Karpas-422 (cell line): ENCODE measurements at regions not wholly inside any gene's neighbourhood (a gene's known extent, or its start where the extent isn't known, plus 50 kb on each side); places are given as distances from the start of the nearest gene placed in this dataset.

Source experiments
- DNase-seq: peaks from one replicate; pipeline ENCODE4 v3.0.0-alpha.2; 2015
- H2AFZ ChIP-seq: fragments of 200-600 bp; sonication (generic); 2 replicates; pipeline ENCODE4 v1.6.1; 2014; ENCODE audit warnings: antibody characterized with exemption, low read length, mixed read lengths
- H3K27ac ChIP-seq: fragments of 200-600 bp; sonication (generic); 2 replicates; pipeline ENCODE4 v1.5.1; 2014; ENCODE audit warnings: mild to moderate bottlenecking, low read length, moderate library complexity
- H3K27me3 ChIP-seq: fragments of 200-600 bp; sonication (generic); 2 replicates; pipeline ENCODE4 v1.6.1; 2014; ENCODE audit warnings: low read length, mixed read lengths
- H3K36me3 ChIP-seq: fragments of 200-600 bp; sonication (generic); 2 replicates; pipeline ENCODE4 v1.6.1; 2014; ENCODE audit warnings: low read length, mixed read lengths; ENCODE audit not compliant: insufficient read depth
- H3K4me1 ChIP-seq: fragments of 200-600 bp; sonication (generic); 2 replicates; pipeline ENCODE4 v1.6.1; 2014; ENCODE audit warnings: mild to moderate bottlenecking, low read length, mixed read lengths
- H3K4me2 ChIP-seq: fragments of 200-600 bp; sonication (generic); 2 replicates; pipeline ENCODE4 v1.6.1; 2014; ENCODE audit warnings: low read length, low read depth, mild to moderate bottlenecking; ENCODE audit not compliant: poor library complexity, severe bottlenecking
- H3K4me3 ChIP-seq: fragments of 200-600 bp; sonication (generic); 2 replicates; pipeline ENCODE4 v1.5.1; 2014; ENCODE audit warnings: mild to moderate bottlenecking, antibody characterized with exemption, low read length, mixed read lengths
- H3K79me2 ChIP-seq: fragments of 200-600 bp; sonication (generic); 2 replicates; pipeline ENCODE4 v1.6.1; 2014; ENCODE audit warnings: mild to moderate bottlenecking, low read length, mixed read lengths
- H3K9ac ChIP-seq: fragments of 200-600 bp; sonication (generic); 2 replicates; pipeline ENCODE4 v1.6.0; 2014; ENCODE audit warnings: low read length
- H3K9me2 ChIP-seq: fragments of 200-600 bp; sonication (generic), shearing (Covaris generic); replicated peaks from 2 replicates; pipeline ENCODE4 v1.6.0; 2014; ENCODE audit warnings: mild to moderate bottlenecking, low read length, moderate library complexity; ENCODE audit not compliant: insufficient read depth
- H3K9me3 ChIP-seq: fragments of 300-700, 200-600 bp; sonication (generic); 2 replicates; pipeline ENCODE4 v1.6.1; 2014; ENCODE audit warnings: low read length, mixed read lengths
- H4K20me1 ChIP-seq: fragments of 200-600 bp; sonication (generic); 2 replicates; pipeline ENCODE4 v1.6.1; 2014; ENCODE audit warnings: mild to moderate bottlenecking, antibody characterized with exemption, low read length, low read depth; ENCODE audit not compliant: insufficient read depth

DNA sequence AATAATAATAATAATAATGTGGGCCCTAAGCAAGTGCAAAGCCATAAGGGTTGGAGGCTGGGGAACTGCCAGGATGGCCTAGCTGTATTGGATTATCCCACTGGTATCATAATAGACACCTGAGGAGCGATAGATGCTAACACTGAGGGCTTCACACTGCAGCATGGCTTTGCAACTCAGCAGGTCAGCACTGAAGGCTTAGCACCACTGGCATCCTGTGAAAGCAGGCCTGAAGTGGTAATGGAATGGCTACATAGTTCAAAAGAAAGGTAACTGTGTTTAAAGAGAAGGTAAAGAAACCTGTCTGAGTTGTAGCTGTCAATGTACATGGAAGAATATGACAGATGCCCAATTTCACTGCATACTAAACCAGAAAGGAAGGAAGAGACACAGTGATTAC lies 359.0 kb downstream of the OSTF1 start:
- H3K9ac ChIP-seq: no peak overlapping the region
- H3K27me3 ChIP-seq: no peaks in the 10 kb centered on the region
- H4K20me1 ChIP-seq: no peaks in the 10 kb centered on the region
- no peak overlapping the region for H3K4me2 ChIP-seq
- DNase-seq: no peak
- no peak overlapping the region for H3K27ac ChIP-seq
- H3K4me3 ChIP-seq: no peak overlapping the region
- no peaks in the 10 kb centered on the region for H3K9me3 ChIP-seq
- no peaks in the 10 kb centered on the region for H3K36me3 ChIP-seq
- H2AFZ ChIP-seq: no peak overlapping the region
- H3K4me1 ChIP-seq: peaks cover 5% of the 10 kb centered on the region
- no peaks in the 10 kb centered on the region for H3K79me2 ChIP-seq
- H3K9me2 ChIP-seq: no peaks in the 10 kb centered on the region

DNA sequence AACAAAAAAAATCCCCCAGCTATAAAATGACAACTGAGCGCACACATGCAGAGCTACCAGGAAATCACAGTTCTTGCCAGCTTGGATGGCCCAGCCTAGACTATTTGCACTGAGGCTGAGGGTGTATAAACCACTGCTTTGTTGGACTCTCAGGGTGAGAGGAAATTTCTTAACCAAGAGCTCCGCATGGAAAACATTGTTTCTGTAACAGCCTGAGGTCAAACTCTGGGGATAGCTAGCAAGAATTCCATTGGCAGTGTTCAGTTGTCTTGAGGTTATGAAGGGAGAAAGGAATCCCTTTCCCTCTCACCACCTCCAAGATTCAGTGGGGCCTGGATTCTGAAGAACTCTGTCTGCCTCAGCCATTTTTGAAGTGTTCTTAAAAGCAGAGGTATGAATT lies 360.0 kb downstream of the OSTF1 start:
- Histone ChIP-seq H3K4me3 (no peak overlapping the region), H3K9ac (no peak overlapping the region), H3K79me2 (no peaks in the 10 kb centered on the region), H2AFZ (no peak overlapping the region), H4K20me1 (no peaks in the 10 kb centered on the region), H3K9me3 (no peaks in the 10 kb centered on the region), H3K4me2 (no peak overlapping the region), H3K27me3 (no peaks in the 10 kb centered on the region), H3K9me2 (no peaks in the 10 kb centered on the region), H3K27ac (no peak overlapping the region), H3K36me3 (no peaks in the 10 kb centered on the region), H3K4me1 (peaks cover 14% of the 10 kb centered on the region)
- DNase-seq: no peak

DNA sequence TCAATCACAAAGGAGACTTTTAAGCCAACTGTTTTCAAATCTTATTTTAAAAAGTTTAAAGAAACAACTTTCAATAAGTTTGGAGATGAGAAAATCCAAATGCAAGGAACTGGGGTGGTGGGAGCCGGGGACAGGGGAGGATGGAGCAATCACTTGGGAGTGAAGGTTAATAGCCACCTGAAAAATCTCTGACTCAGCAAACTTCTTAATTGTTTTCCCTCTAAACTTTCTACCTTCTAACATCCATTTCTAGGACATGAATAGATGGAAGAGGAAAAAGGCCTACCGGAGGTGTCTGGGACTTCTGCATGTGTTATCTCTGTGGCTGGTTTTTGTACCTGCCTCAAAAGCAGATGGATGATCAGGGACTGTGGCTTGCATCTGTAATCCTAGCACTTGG lies 360.6 kb downstream of the OSTF1 start:
- H3K4me1 ChIP-seq: peaks cover 14% of the 10 kb centered on the region
- H3K9ac ChIP-seq: no peak overlapping the region
- no peaks in the 10 kb centered on the region for H4K20me1 ChIP-seq
- H3K9me2 ChIP-seq: no peaks in the 10 kb centered on the region
- DNase-seq: no peak
- H3K27me3 ChIP-seq: no peaks in the 10 kb centered on the region
- no peaks in the 10 kb centered on the region for H3K36me3 ChIP-seq
- no peak overlapping the region for H3K4me2 ChIP-seq
- no peaks in the 10 kb centered on the region for H3K9me3 ChIP-seq
- H3K27ac ChIP-seq: no peak overlapping the region
- H2AFZ ChIP-seq: no peak overlapping the region
- no peak overlapping the region for H3K4me3 ChIP-seq
- H3K79me2 ChIP-seq: no peaks in the 10 kb centered on the region

DNA sequence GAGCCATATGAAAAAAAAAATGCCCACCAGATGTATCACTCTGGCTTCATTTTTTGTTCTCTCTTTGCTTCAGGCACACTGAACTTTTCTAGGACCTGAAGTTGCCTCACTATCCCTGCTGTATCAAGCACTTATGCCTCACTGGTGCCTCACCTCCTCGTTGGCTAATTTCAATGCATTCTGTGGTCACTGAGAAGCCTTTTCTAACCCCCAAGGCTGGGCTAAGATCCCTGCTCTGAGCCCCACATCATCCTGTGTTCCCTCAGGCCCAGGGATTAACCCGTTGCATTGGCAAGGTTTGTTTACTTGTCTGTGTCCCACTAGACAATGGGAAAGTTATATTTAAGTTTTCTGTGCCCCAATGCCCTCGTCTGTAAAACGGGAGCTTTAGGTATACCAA lies 362.7 kb downstream of the OSTF1 start:
- no peak overlapping the region for H3K27ac ChIP-seq
- H4K20me1 ChIP-seq: no peaks in the 10 kb centered on the region
- H3K27me3 ChIP-seq: no peaks in the 10 kb centered on the region
- no peak for DNase-seq
- H3K9ac ChIP-seq: no peak overlapping the region
- H3K36me3 ChIP-seq: no peaks in the 10 kb centered on the region
- H3K4me3 ChIP-seq: no peak overlapping the region
- no peak overlapping the region for H3K4me2 ChIP-seq
- H3K79me2 ChIP-seq: no peaks in the 10 kb centered on the region
- no peak overlapping the region for H2AFZ ChIP-seq
- no peaks in the 10 kb centered on the region for H3K9me2 ChIP-seq
- H3K4me1 ChIP-seq: peaks cover 26% of the 10 kb centered on the region
- H3K9me3 ChIP-seq: no peaks in the 10 kb centered on the region

DNA sequence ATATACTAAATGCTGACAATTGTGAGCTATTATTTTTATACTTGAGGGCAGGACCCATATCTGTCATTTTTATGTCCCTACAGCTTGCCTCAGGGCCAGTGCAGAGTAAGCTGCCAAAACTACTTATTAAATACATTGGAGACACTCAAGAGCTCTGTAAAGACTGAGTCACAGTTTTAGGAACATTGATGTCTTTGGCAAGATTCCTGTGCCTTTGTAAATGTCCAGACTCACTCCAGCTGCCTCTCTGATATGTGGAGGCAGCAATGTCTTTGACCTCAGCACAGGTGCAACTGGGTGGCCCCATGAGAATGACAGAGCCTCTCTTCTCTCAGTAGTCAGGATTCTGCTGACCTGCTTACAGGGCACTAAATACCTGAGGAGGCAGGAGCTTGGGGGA lies 363.2 kb downstream of the OSTF1 start:
- H2AFZ ChIP-seq: no peak overlapping the region
- H3K9me3 ChIP-seq: no peaks in the 10 kb centered on the region
- no peak overlapping the region for H3K27ac ChIP-seq
- H3K9ac ChIP-seq: no peak overlapping the region
- H3K36me3 ChIP-seq: no peaks in the 10 kb centered on the region
- DNase-seq: no peak
- no peaks in the 10 kb centered on the region for H3K27me3 ChIP-seq
- H4K20me1 ChIP-seq: no peaks in the 10 kb centered on the region
- no peaks in the 10 kb centered on the region for H3K79me2 ChIP-seq
- no peak overlapping the region for H3K4me3 ChIP-seq
- no peak overlapping the region for H3K4me2 ChIP-seq
- H3K9me2 ChIP-seq: no peaks in the 10 kb centered on the region
- H3K4me1 ChIP-seq: peaks cover 31% of the 10 kb centered on the region

DNA sequence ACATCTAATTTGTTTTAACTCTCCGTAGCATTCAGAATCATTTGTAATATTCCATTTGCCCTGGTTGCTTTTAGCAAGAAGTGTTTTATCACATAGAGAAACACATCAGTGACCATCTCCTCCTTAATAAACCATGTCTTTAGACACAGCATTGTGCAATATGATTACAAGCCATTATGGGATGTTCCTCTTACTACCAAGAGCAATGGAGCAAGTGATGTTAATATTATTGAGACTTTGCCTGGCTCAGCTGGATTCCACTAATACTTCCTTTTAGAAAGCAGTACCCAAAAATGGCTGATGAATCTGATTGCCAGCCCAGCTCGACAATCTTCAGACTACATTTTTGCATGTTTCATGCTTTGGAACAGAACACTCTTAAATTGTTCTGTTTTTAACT lies 364.2 kb downstream of the OSTF1 start:
- H3K9ac ChIP-seq: no peak overlapping the region
- no peaks in the 10 kb centered on the region for H4K20me1 ChIP-seq
- H3K27ac ChIP-seq: no peak overlapping the region
- peak; percentile 57 for DNase-seq
- no peaks in the 10 kb centered on the region for H3K79me2 ChIP-seq
- no peaks in the 10 kb centered on the region for H3K36me3 ChIP-seq
- no peaks in the 10 kb centered on the region for H3K9me2 ChIP-seq
- H3K27me3 ChIP-seq: no peaks in the 10 kb centered on the region
- H3K9me3 ChIP-seq: no peaks in the 10 kb centered on the region
- peaks cover 37% of the 10 kb centered on the region for H3K4me1 ChIP-seq
- H3K4me2 ChIP-seq: peak overlapping the region; percentile 7
- H2AFZ ChIP-seq: no peak overlapping the region
- H3K4me3 ChIP-seq: no peak overlapping the region

DNA sequence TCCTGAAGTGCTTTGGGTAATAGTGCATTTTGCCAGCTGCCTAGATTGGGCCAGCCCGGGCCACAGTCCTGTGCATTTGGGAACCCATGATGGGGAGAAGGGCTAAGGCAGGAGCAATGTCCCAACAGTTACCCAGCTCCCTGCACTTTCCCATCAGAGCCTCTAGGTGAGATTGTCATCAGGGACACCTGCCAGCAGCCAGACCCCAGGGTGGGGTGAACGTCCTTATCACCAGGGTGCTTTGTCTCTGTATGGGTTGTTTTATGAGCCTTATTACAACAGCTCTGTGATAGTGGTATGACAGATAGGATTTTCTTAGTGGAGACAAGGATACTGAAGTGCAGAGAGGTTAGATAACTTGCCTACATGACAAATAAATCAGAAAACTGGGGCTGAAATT lies 365.7 kb downstream of the OSTF1 start:
- H3K27ac ChIP-seq: no peak overlapping the region
- DNase-seq: no peak
- no peak overlapping the region for H3K9ac ChIP-seq

DNA sequence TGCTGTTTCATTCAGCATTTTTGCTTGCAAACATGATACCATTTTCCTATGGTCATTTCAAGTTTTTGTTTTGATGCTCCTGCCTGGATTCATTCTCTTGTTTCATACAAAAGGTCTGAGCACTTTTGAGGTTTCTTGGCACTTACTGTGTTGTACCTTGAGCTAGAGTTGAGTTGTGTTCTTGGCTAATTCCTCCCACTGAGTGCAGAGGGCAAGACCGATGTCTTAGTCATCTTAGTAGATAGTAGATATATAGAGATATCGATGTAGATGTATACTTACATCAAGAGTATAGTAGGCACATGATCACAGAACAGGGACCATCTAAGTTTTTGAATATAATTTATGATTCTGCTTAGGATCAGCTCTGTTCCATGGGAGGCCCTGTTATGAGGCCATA lies 366.6 kb downstream of the OSTF1 start:
- no peak for DNase-seq
- Histone ChIP-seq H3K36me3 (no peaks in the 10 kb centered on the region), H3K79me2 (no peaks in the 10 kb centered on the region), H3K27ac (no peak overlapping the region), H3K4me3 (no peak overlapping the region), H2AFZ (no peak overlapping the region), H3K9me3 (no peaks in the 10 kb centered on the region), H3K4me2 (peak overlapping the region; percentile 8), H4K20me1 (no peaks in the 10 kb centered on the region), H3K9ac (no peak overlapping the region), H3K4me1 (peaks cover 37% of the 10 kb centered on the region), H3K9me2 (no peaks in the 10 kb centered on the region), H3K27me3 (no peaks in the 10 kb centered on the region)

More for the DNA sequence above, 365.7 kb downstream of the OSTF1 start:
- H3K79me2 ChIP-seq: no peaks in the 10 kb centered on the region
- no peak overlapping the region for H3K4me2 ChIP-seq
- H3K9me2 ChIP-seq: no peaks in the 10 kb centered on the region
- H3K27me3 ChIP-seq: no peaks in the 10 kb centered on the region
- peaks cover 37% of the 10 kb centered on the region for H3K4me1 ChIP-seq
- no peak overlapping the region for H2AFZ ChIP-seq
- H3K9me3 ChIP-seq: no peaks in the 10 kb centered on the region
- H3K36me3 ChIP-seq: no peaks in the 10 kb centered on the region
- H4K20me1 ChIP-seq: no peaks in the 10 kb centered on the region
- H3K4me3 ChIP-seq: no peak overlapping the region

DNA sequence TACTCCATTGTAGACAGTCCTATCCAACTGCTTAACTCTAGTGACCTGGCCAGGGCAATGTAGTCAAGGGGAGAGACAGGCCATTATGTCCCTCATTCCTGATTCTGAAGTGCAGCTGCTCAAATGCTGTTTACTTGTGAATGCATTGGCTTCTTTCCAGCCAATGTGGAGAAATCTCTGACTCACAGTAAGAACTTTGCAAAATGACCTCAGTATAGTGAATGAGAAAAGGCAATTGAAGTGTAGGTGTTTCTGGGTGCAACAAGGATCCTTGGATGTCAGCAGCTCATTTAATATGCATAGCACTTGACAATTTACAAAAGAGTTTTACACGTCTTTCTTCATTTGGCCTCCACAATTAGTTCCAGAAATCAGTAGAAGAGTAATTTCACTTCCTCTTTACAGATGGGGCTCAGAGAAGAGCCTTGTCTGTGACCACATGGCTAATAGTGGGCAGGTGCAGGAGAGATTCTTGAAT lies 367.2 kb downstream of the OSTF1 start:
- H3K4me2 ChIP-seq: peak overlapping the region; percentile 14
- no peak overlapping the region for H3K27ac ChIP-seq
- H4K20me1 ChIP-seq: no peaks in the 10 kb centered on the region
- no peak overlapping the region for H2AFZ ChIP-seq
- H3K9me3 ChIP-seq: no peaks in the 10 kb centered on the region
- no peaks in the 10 kb centered on the region for H3K79me2 ChIP-seq
- no peaks in the 10 kb centered on the region for H3K27me3 ChIP-seq
- DNase-seq: peak; percentile 83
- H3K9ac ChIP-seq: no peak overlapping the region
- H3K36me3 ChIP-seq: no peaks in the 10 kb centered on the region
- peaks cover 37% of the 10 kb centered on the region for H3K4me1 ChIP-seq
- no peaks in the 10 kb centered on the region for H3K9me2 ChIP-seq
- no peak overlapping the region for H3K4me3 ChIP-seq
